Bronchial epithelial cell (primary cell): ENCODE measurements at regions not wholly inside any gene's neighbourhood (a gene's known extent, or its start where the extent isn't known, plus 50 kb on each side); places are given as distances from the start of the nearest gene placed in this dataset.

ENCODE experiments used
- DNase-seq: peaks from one replicate; pipeline ENCODE4 v3.0.0-alpha.2; 2010; ENCODE audit warnings: low read depth
- FAIRE-seq: peaks from 2 replicates; lab custom pipeline; 2011; peaks lifted over from hg19 to GRCh38; lab: Jason Lieb, UNC
- H3K27me3 ChIP-seq: 2 replicates; pipeline ENCODE4 v1.5.1; 2011; ENCODE audit warnings: low read length; ENCODE audit not compliant: control insufficient read depth, insufficient read depth
- H3K36me3 ChIP-seq: 2 replicates; pipeline ENCODE4 v1.5.1; 2011; ENCODE audit warnings: low read length; ENCODE audit not compliant: control insufficient read depth, insufficient read depth
- H3K4me3 ChIP-seq: 2 replicates; pipeline ENCODE4 v1.5.1; 2011; ENCODE audit warnings: mild to moderate bottlenecking, low read depth, low read length, control low read depth
- TF ChIP-seq, protein P1 (sequence below): IDR thresholded peaks from 2 replicates; pipeline ENCODE4 v1.5.1; 2011; ENCODE audit warnings: mild to moderate bottlenecking, moderate library complexity, low read length, control low read depth, inconsistent platforms; ENCODE audit not compliant: insufficient read depth, severe bottlenecking

DNA sequence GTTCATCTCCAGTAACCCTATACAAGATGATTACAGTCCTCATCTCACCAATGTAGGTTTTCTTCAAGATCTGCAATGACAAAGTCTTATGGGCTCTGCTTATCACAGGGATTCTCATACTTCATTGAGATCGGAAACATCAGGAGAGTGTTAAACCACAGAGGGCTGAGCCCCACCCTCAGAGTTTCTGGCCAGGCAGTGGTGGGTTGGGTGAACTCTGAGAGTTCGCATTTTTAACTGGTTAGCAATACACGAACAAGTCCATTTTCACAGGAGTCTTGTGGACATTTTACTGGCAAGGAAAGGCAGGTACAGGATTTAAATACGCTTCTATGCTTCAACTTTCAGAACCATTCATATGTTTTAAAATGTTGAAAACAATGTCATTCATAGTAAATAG, 366.7 kb upstream of the ROBO2 start:
- FAIRE-seq: no peak
- H3K36me3 ChIP-seq: no peaks in the 10 kb centered on the region

DNA sequence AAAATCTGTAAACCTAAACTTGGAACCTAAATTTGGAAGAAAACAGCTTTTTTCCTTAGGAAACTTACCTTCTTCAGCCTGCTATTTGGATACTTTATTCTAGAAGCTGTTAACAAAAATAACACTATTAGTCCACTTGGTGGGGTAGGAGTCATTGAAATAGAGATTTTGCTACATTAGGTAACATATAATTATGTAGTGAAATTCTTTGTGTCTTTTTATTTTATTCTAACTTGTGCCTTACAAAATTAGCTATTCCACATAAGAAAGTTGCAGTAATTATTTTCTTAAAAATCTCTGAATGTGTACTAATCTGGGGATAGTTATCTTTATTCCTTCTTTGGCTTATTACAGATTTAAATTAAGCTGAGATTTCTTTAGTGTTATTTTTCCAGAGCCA, 360.4 kb upstream of the ROBO2 start:
- H3K4me3 ChIP-seq: no peak overlapping the region

More for the DNA sequence above, 366.7 kb upstream of the ROBO2 start:
- TF ChIP-seq, protein P1, sequence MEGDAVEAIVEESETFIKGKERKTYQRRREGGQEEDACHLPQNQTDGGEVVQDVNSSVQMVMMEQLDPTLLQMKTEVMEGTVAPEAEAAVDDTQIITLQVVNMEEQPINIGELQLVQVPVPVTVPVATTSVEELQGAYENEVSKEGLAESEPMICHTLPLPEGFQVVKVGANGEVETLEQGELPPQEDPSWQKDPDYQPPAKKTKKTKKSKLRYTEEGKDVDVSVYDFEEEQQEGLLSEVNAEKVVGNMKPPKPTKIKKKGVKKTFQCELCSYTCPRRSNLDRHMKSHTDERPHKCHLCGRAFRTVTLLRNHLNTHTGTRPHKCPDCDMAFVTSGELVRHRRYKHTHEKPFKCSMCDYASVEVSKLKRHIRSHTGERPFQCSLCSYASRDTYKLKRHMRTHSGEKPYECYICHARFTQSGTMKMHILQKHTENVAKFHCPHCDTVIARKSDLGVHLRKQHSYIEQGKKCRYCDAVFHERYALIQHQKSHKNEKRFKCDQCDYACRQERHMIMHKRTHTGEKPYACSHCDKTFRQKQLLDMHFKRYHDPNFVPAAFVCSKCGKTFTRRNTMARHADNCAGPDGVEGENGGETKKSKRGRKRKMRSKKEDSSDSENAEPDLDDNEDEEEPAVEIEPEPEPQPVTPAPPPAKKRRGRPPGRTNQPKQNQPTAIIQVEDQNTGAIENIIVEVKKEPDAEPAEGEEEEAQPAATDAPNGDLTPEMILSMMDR: no peak
- DNase-seq: no peak
- H3K27me3 ChIP-seq: no peaks in the 10 kb centered on the region
- no peak overlapping the region for H3K4me3 ChIP-seq

DNA sequence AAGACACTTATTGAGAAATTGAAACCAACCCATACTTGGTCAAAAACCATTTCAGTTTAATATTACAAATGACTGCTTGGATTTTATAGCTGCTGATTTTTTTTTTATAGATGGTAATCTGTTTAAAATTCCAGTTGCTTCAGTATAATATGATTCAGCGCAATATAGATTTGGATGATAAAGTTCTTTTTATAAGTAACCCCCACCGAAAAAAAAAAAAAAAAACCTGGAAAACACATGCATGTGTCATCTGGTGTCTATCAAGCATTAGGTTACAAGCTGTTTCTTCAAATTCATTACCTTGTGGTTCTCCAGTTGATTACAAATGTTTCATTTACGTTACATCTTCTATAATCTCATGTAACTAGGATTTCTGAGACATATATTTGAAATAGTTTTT, 356.6 kb upstream of the ROBO2 start:
- Histone ChIP-seq H3K4me3 (no peak overlapping the region), H3K36me3 (no peaks in the 10 kb centered on the region), H3K27me3 (no peaks in the 10 kb centered on the region)
- TF ChIP-seq, protein P1: no peak
- DNase-seq (no peak), FAIRE-seq (no peak)

More for the DNA sequence above, 360.4 kb upstream of the ROBO2 start:
- DNase-seq: no peak
- Histone ChIP-seq H3K27me3 (no peaks in the 10 kb centered on the region), H3K36me3 (no peaks in the 10 kb centered on the region)
- no peak for FAIRE-seq
- TF ChIP-seq, protein P1: no peak

DNA sequence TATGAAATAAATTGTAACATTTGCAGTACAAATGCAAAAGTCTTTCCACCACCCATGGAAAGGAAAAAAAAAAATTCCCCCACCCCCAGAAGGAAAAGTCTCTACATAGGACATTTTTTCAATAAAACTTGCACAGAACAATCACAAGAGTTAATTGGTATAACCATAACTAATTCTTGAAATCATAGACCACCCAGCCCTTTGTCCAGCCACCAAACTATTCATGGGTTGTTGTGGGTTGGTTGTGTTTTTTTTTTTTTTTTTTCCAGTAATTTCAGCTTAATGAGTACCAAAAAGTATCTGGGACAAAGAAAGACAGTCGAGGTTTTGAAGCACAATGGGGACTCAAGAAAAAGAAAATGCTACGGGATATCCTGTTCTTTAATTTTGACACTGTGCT, 355.0 kb upstream of the ROBO2 start:
- FAIRE-seq: no peak
- H3K4me3 ChIP-seq: no peak overlapping the region
- no peaks in the 10 kb centered on the region for H3K36me3 ChIP-seq
- no peak for DNase-seq
- TF ChIP-seq, protein P1: no peak
- H3K27me3 ChIP-seq: no peaks in the 10 kb centered on the region

DNA sequence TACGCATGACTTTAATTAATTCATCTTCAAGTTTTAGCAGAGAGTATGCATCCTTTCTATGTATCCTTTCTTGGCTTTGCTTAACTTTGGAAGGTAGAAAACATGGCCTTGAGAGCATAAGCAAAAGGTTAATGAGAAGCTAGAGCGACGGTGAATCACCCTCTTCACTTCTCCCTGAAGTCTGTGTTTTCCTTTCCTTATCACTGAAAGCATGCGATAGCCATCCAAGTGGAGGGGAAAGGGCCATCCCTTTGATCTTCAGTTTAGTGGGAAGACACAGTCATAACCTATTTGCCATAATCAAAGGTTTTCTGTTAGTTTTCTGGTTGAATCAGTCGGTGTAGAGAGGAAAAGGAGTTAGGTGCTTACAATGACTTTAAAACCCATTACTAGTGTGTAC, 354.0 kb upstream of the ROBO2 start:
- FAIRE-seq (no peak), DNase-seq (no peak)
- H3K36me3 ChIP-seq: no peaks in the 10 kb centered on the region
- no peak overlapping the region for H3K4me3 ChIP-seq
- TF ChIP-seq, protein P1: no peak
- no peaks in the 10 kb centered on the region for H3K27me3 ChIP-seq

DNA sequence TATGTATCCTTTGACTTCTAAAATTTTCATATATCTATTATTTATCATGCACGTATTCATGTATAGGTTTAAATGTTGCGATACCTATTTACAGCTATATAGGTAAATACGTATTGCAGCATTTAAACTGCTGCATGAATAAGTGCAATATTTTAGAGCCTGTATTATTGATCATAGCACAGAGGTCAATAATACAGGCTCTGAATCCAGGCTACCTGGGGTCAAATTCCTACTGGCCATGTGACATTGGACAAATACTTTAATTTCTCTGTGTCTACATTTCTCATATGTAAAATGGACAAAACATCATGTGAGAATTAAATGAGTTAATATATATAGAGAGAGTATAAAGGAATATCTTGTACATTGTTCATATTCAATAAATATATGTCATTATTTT, 352.9 kb upstream of the ROBO2 start:
- H3K4me3 ChIP-seq: no peak overlapping the region
- no peaks in the 10 kb centered on the region for H3K36me3 ChIP-seq
- TF ChIP-seq, protein P1: no peak
- FAIRE-seq (no peak), DNase-seq (no peak)
- H3K27me3 ChIP-seq: no peaks in the 10 kb centered on the region
